Mucosa of stomach (tissue), 1 donor: ENCODE measurements at regions not wholly inside any gene's neighbourhood (a gene's known extent, or its start where the extent isn't known, plus 50 kb on each side); places are given as distances from the start of the nearest gene placed in this dataset.

Source experiments
- H3K27me3 ChIP-seq: one replicate; pipeline ENCODE4 v1.7.0; 2013; ENCODE audit warnings: mild to moderate bottlenecking, low read length; ENCODE audit not compliant: control insufficient read depth, insufficient read depth
- H3K36me3 ChIP-seq: one replicate; pipeline ENCODE4 v1.7.0; 2013; ENCODE audit warnings: low read length; ENCODE audit not compliant: control insufficient read depth, insufficient read depth
- H3K4me1 ChIP-seq: one replicate; pipeline ENCODE4 v1.7.0; 2013; ENCODE audit warnings: mild to moderate bottlenecking, low read length; ENCODE audit not compliant: control insufficient read depth, insufficient read depth
- H3K4me3 ChIP-seq: one replicate; pipeline ENCODE4 v1.7.0; 2013; ENCODE audit warnings: low read length
- H3K9ac ChIP-seq: one replicate; pipeline ENCODE4 v1.7.0; 2013; ENCODE audit warnings: mild to moderate bottlenecking, low read length, moderate library complexity
- H3K9me3 ChIP-seq: one replicate; pipeline ENCODE4 v1.7.0; 2013; ENCODE audit warnings: mild to moderate bottlenecking, low read length, moderate library complexity; ENCODE audit not compliant: control insufficient read depth
- donor health status: Pancreatic carcinoma.

- Histone ChIP-seq H3K27me3 (no peaks in the 10 kb centered on the region), H3K36me3 (no peaks in the 10 kb centered on the region), H3K4me1 (no peaks in the 10 kb centered on the region), H3K9ac (no peak overlapping the region), H3K4me3 (no peak overlapping the region), H3K9me3 (no peaks in the 10 kb centered on the region)
Measured at GRCh38 chr4:13316354-13316753, 167.8 kb downstream of the RAB28 start.

- Histone ChIP-seq H3K4me1 (no peaks in the 10 kb centered on the region), H3K4me3 (no peak overlapping the region), H3K27me3 (no peaks in the 10 kb centered on the region)
Measured at GRCh38 chr4:13313856-13314255, 170.3 kb downstream of the RAB28 start.

GRCh38 chr4:13312264-13312663 lies 171.9 kb downstream of the RAB28 start:
- Histone ChIP-seq H3K27me3 (no peaks in the 10 kb centered on the region), H3K4me3 (no peak overlapping the region), H3K4me1 (no peaks in the 10 kb centered on the region), H3K9me3 (no peaks in the 10 kb centered on the region), H3K36me3 (no peaks in the 10 kb centered on the region), H3K9ac (no peak overlapping the region)

More at GRCh38 chr4:13313856-13314255, 170.3 kb downstream of the RAB28 start:
- Histone ChIP-seq H3K9ac (no peak overlapping the region), H3K9me3 (no peaks in the 10 kb centered on the region), H3K36me3 (no peaks in the 10 kb centered on the region)

GRCh38 chr4:13309751-13310150 lies 174.4 kb downstream of the RAB28 start:
- H3K27me3 ChIP-seq: no peaks in the 10 kb centered on the region
- no peak overlapping the region for H3K4me3 ChIP-seq
- no peak overlapping the region for H3K9ac ChIP-seq
- H3K9me3 ChIP-seq: no peaks in the 10 kb centered on the region
- no peaks in the 10 kb centered on the region for H3K4me1 ChIP-seq
- H3K36me3 ChIP-seq: no peaks in the 10 kb centered on the region

DNA sequence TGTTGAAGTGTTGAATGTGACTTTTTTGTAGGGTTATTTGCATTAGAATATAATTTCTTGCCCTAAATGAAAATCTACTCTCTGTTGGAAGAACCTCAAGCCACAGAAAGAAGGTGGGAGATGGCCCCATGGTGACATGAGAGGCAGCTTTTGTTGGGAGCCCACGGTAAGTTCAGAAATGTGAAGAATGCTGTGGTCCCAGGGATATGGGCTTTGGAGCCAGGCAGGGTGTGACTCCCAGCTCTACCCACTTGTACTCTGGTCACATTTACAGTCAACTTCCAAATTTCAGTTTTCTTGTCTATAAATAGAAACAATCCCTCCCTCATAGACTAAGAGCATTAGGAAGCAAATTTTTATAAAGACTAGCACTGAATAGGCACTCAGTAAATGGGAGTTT lies 177.8 kb downstream of the RAB28 start:
- Histone ChIP-seq H3K9ac (no peak overlapping the region), H3K27me3 (no peaks in the 10 kb centered on the region), H3K4me3 (no peak overlapping the region), H3K9me3 (no peaks in the 10 kb centered on the region), H3K4me1 (no peaks in the 10 kb centered on the region), H3K36me3 (no peaks in the 10 kb centered on the region)

DNA sequence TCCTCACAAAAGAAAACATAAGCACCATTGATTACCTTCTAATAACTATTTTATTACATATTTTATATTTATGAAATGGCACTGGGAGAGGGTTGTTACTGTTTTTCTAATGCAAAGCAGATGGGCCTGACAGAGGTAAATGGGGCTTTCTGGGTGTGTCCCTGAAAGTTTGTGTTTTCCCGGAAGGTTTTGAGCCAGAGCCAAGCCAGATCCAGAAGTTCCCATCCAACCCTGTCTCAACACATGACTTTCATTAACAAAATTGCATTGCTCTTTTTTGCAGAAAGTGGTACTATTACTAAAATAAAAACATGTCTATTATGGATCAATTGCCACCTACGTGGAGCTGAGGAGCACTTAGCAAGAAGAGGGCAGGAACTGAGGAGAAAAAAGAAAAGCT lies 181.3 kb downstream of the RAB28 start:
- H3K4me1 ChIP-seq: no peaks in the 10 kb centered on the region
- H3K9ac ChIP-seq: no peak overlapping the region
- H3K27me3 ChIP-seq: no peaks in the 10 kb centered on the region
- no peaks in the 10 kb centered on the region for H3K36me3 ChIP-seq
- H3K4me3 ChIP-seq: no peak overlapping the region
- H3K9me3 ChIP-seq: no peaks in the 10 kb centered on the region

- H3K9ac ChIP-seq: no peak overlapping the region
- no peak overlapping the region for H3K4me3 ChIP-seq
- no peaks in the 10 kb centered on the region for H3K4me1 ChIP-seq
- peaks cover 6% of the 10 kb centered on the region for H3K9me3 ChIP-seq
- H3K36me3 ChIP-seq: no peaks in the 10 kb centered on the region
- no peaks in the 10 kb centered on the region for H3K27me3 ChIP-seq
Measured at GRCh38 chr4:13299343-13299742, 184.8 kb downstream of the RAB28 start.

GRCh38 chr4:13298655-13299054 lies 185.5 kb downstream of the RAB28 start:
- no peaks in the 10 kb centered on the region for H3K36me3 ChIP-seq
- H3K4me1 ChIP-seq: no peaks in the 10 kb centered on the region
- H3K4me3 ChIP-seq: no peak overlapping the region
- H3K9ac ChIP-seq: no peak overlapping the region
- H3K9me3 ChIP-seq: peaks cover 6% of the 10 kb centered on the region
- no peaks in the 10 kb centered on the region for H3K27me3 ChIP-seq

DNA sequence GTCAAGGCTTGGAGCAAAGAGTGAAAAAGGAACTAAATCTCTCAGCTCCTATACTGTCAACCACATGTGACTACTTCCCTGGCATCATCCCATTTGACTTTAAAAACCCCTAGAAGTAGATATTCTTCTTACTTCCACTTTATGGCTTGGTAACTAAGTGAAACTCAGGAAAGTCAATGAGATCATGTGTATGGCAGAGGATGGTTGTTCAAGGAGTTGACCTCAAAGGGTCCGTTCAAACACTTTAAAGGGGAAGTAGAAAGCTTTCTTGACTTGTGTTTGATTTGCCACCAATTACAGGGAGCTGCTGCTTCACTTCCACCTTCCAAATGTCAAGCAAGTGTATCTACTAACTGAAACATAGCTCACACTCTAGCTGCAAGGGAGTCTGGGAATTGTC lies 187.2 kb downstream of the RAB28 start:
- H3K9me3 ChIP-seq: peaks cover 6% of the 10 kb centered on the region
- H3K9ac ChIP-seq: no peak overlapping the region
- H3K4me3 ChIP-seq: no peak overlapping the region
- no peaks in the 10 kb centered on the region for H3K4me1 ChIP-seq
- H3K36me3 ChIP-seq: no peaks in the 10 kb centered on the region
- H3K27me3 ChIP-seq: no peaks in the 10 kb centered on the region

- Histone ChIP-seq H3K27me3 (no peaks in the 10 kb centered on the region), H3K36me3 (no peaks in the 10 kb centered on the region), H3K9me3 (peaks cover 6% of the 10 kb centered on the region), H3K4me3 (no peak overlapping the region), H3K9ac (no peak overlapping the region), H3K4me1 (no peaks in the 10 kb centered on the region)
Measured at GRCh38 chr4:13294961-13295605, 189.1 kb downstream of the RAB28 start.

GRCh38 chr4:13292372-13292771 lies 191.8 kb downstream of the RAB28 start:
- Histone ChIP-seq H3K4me1 (no peaks in the 10 kb centered on the region), H3K9ac (no peak overlapping the region), H3K4me3 (no peak overlapping the region), H3K36me3 (no peaks in the 10 kb centered on the region), H3K27me3 (no peaks in the 10 kb centered on the region), H3K9me3 (peaks cover 4% of the 10 kb centered on the region)

DNA sequence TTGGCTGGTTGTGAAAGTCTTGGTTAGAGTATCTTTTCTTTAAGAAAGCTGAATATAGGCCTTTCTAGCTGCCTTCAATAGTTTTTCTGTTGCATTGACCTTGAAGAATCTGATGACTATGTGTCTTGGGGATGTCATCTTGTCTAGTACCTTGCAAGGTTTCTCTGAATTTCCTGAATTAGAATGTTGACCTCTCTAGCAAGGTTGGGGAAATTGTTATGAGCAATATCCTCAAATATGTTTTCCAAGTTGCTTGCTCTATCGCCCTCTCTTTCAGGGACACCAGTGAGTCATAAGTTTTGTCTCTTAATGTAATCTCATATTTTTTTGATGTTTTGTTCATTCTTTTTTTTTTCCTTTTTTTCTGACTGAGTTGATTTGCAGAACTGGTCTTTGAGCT lies 194.7 kb downstream of the RAB28 start:
- no peaks in the 10 kb centered on the region for H3K27me3 ChIP-seq
- no peaks in the 10 kb centered on the region for H3K9me3 ChIP-seq
- H3K4me3 ChIP-seq: no peak overlapping the region

GRCh38 chr4:13285336-13285735 lies 198.8 kb downstream of the RAB28 start:
- Histone ChIP-seq H3K4me3 (no peak overlapping the region), H3K9ac (no peak overlapping the region), H3K9me3 (no peaks in the 10 kb centered on the region), H3K4me1 (no peaks in the 10 kb centered on the region), H3K36me3 (no peaks in the 10 kb centered on the region), H3K27me3 (no peaks in the 10 kb centered on the region)

More for the DNA sequence above, 194.7 kb downstream of the RAB28 start:
- H3K9ac ChIP-seq: no peak overlapping the region
- H3K36me3 ChIP-seq: no peaks in the 10 kb centered on the region
- H3K4me1 ChIP-seq: no peaks in the 10 kb centered on the region
